Gastroesophageal sphincter (tissue), 4 donors: ENCODE measurements at regions not wholly inside any gene's neighbourhood (a gene's known extent, or its start where the extent isn't known, plus 50 kb on each side); places are given as distances from the start of the nearest gene placed in this dataset.

Experiments
- ATAC-seq: fragments of 150-250 bp; one replicate; pipeline ENCODE4 v1.9.1; 2016; ENCODE audit warnings: mild to moderate bottlenecking, moderate library complexity
- H3K27ac ChIP-seq, 4 donors: fragments of 200-600 bp; sonication (generic) in 3 of 4; 1 replicate in 3 of 4; 2 replicates in 1 of 4; pipeline ENCODE4 v1.5.1; 2016 to 2019
- H3K27me3 ChIP-seq: fragments of 200-600 bp; sonication (generic); one replicate; pipeline ENCODE4 v1.5.1; 2019
- H3K36me3 ChIP-seq, 2 donors: fragments of 200-600 bp; sonication (generic); one replicate each; pipeline ENCODE4 v1.5.1; 2019; ENCODE audit warnings: control low read depth in 1 of 2
- H3K4me1 ChIP-seq, 3 donors: fragments of 200-600 bp; sonication (generic); 1 replicate in 2 of 3; 2 replicates in 1 of 3; pipeline ENCODE4 v1.5.1; 2016 to 2019; ENCODE audit warnings: control low read depth in 2 of 3
- H3K4me3 ChIP-seq, 2 donors: fragments of 200-600 bp; sonication (generic); one replicate each; pipeline ENCODE4 v1.5.1; 2019; ENCODE audit warnings: mild to moderate bottlenecking in 1 of 2, moderate library complexity in 1 of 2
- H3K9me3 ChIP-seq, 3 donors: fragments of 200-600 bp; sonication (generic); one replicate each; pipeline ENCODE4 v1.5.1; 2017 to 2019; ENCODE audit warnings: control low read depth in 2 of 3
- EP300 ChIP-seq: sonication (generic); formaldehyde crosslinking; IDR thresholded peaks from one replicate; pipeline ENCODE4 v1.6.1; 2017; ENCODE audit warnings: antibody characterized with exemption, mild to moderate bottlenecking
- POLR2A ChIP-seq, 2 donors: fragments of 450-650 bp; IDR thresholded peaks; one replicate each; pipeline ENCODE4 v1.6.1; 2017; ENCODE audit warnings: antibody characterized with exemption in 2 of 2, mild to moderate bottlenecking in 2 of 2, moderate library complexity in 1 of 2
- POLR2AphosphoS5 ChIP-seq: sonication (generic); formaldehyde crosslinking; IDR thresholded peaks from one replicate; pipeline ENCODE4 v1.6.1; 2017; ENCODE audit warnings: antibody characterized with exemption
- WGBS, 2 donors: methylation state at CpG; one replicate each; pipeline ENCODE4 v1.1.5; 2018; ENCODE audit warnings: low coverage in 1 of 2; 5-methylcytosine and 5-hydroxymethylcytosine counted together
- TF ChIP-seq, protein P1 (sequence below), 4 experiments: fragments of 200-600 bp in 2 of 4; fragments of 450-650 bp in 2 of 4; sonication (generic) in 1 of 4; IDR thresholded peaks; one replicate each; pipeline ENCODE4 v1.5.1; 2017 to 2019; ENCODE audit warnings: antibody characterized with exemption in 4 of 4, mild to moderate bottlenecking in 2 of 4, moderate library complexity in 2 of 4

DNA sequence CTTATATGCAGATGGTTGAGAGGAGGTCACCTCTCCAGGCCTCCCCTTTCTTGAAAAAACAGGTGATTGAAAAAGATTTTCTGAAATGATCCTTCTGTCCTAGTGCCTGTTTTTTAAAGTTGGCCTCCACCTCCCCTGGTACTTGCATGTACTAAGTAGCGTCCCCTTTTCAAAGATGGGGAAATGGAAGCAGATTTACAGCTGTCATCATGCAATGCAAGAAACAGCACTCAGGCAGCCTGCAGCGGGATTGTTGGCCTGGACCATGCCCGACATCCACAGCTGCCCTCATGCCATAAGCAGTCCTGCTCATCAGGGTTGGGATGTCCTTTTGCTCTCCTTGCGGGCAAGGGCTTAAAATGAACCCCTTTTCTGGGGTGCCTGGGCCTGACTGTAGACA lies 127.2 kb upstream of the MGMT start:
- Histone ChIP-seq H3K9me3 (no peaks in the 10 kb centered on the region), H3K36me3 (no peaks in the 10 kb centered on the region), H3K27ac (no peak overlapping the region), H3K4me1 (peaks cover 0 to 3% (median 0%) of the 10 kb centered on the region in 3 donors), H3K27me3 (no peaks in the 10 kb centered on the region), H3K4me3 (no peak overlapping the region)
- WGBS, 2 donors = 94% methylated on average over 2 of the region's 4 CpGs; no CpG with 5 or more reads in 1 of the 2 donors
- TF ChIP-seq POLR2A (IDR thresholded peaks at IDR 0.05) = no peak
- no peak for TF ChIP-seq POLR2AphosphoS5
- no peak for TF ChIP-seq EP300
- TF ChIP-seq, protein P1, sequence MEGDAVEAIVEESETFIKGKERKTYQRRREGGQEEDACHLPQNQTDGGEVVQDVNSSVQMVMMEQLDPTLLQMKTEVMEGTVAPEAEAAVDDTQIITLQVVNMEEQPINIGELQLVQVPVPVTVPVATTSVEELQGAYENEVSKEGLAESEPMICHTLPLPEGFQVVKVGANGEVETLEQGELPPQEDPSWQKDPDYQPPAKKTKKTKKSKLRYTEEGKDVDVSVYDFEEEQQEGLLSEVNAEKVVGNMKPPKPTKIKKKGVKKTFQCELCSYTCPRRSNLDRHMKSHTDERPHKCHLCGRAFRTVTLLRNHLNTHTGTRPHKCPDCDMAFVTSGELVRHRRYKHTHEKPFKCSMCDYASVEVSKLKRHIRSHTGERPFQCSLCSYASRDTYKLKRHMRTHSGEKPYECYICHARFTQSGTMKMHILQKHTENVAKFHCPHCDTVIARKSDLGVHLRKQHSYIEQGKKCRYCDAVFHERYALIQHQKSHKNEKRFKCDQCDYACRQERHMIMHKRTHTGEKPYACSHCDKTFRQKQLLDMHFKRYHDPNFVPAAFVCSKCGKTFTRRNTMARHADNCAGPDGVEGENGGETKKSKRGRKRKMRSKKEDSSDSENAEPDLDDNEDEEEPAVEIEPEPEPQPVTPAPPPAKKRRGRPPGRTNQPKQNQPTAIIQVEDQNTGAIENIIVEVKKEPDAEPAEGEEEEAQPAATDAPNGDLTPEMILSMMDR (IDR thresholded peaks at IDR 0.05) = no peak
- no peak for ATAC-seq

DNA sequence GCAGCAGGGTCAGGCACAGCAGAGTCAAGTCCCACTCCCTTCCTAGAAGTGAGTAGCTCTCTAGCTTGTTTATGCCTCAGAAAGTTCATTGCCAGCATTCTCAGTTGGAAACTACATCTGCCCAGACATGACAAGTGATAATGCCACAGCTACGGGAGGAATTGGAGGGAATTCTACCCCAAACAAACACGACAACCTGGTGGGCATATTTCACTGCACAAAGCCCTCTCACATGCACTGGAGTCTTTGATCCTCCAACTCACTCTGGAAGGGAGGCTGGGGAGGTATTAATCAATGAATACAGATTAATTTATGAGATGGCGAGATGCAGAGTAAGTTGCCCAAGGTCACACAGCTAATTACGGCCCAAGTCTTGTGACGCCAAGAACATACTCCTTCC lies 126.0 kb upstream of the MGMT start:
- Histone ChIP-seq H3K4me1 (peaks cover 0 to 3% (median 0%) of the 10 kb centered on the region in 3 donors), H3K36me3 (no peaks in the 10 kb centered on the region), H3K27me3 (no peaks in the 10 kb centered on the region), H3K9me3 (no peaks in the 10 kb centered on the region), H3K4me3 (no peak overlapping the region), H3K27ac (no peak overlapping the region)
- TF ChIP-seq POLR2A (IDR thresholded peaks at IDR 0.05) (no peak), POLR2AphosphoS5 (no peak), EP300 (no peak)
- TF ChIP-seq, protein P1 (IDR thresholded peaks at IDR 0.05) = no peak
- ATAC-seq = no peak
- 70 to 83% methylated on average over 3 to 5 of the region's 5 CpGs for WGBS, 2 donors

DNA sequence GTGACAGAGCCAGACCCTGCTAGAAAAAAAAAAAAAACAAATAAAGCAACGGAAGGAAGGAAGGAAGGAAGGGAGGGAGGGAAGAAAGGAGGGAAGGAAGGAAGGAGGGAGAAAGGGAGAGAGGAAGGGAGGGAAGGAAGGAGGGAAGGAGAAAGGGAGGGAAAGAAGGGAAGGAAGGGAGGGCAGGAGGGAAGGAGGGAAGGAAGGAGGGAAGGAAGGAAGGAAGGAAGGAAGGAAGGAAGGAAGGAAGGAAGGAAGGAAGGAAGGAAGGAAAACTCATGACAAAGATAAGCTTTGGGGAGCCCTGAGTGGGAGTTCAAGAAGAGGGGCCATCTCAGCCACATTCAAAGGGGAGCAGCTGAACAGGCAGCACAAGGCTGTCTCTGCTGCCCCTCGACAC lies 124.7 kb upstream of the MGMT start:
- no peaks in the 10 kb centered on the region for H3K27me3 ChIP-seq
- TF ChIP-seq, protein P1 (IDR thresholded peaks at IDR 0.05) = no peak
- TF ChIP-seq POLR2AphosphoS5 (no peak), POLR2A (IDR thresholded peaks at IDR 0.05) (no peak), EP300 (no peak)
- H3K4me1 ChIP-seq = peaks cover 0 to 1% (median 0%) of the 10 kb centered on the region in 3 donors
- no peaks in the 10 kb centered on the region for H3K36me3 ChIP-seq
- ATAC-seq = no peak
- 72% methylated on average over 2 of the region's 2 CpGs; no CpG with 5 or more reads in 1 of the 2 donors for WGBS, 2 donors
- H3K4me3 ChIP-seq = no peak overlapping the region
- H3K27ac ChIP-seq = no peak overlapping the region
- H3K9me3 ChIP-seq = no peaks in the 10 kb centered on the region

GRCh38 chr10:129343141-129343540 lies 123.9 kb upstream of the MGMT start:
- no peaks in the 10 kb centered on the region for H3K4me1 ChIP-seq
- H3K27me3 ChIP-seq = no peaks in the 10 kb centered on the region
- H3K9me3 ChIP-seq = no peaks in the 10 kb centered on the region
- no peak overlapping the region for H3K27ac ChIP-seq
- WGBS, 2 donors = 90 to 92% methylated on average over 4 to 5 of the region's 9 CpGs
- no peaks in the 10 kb centered on the region for H3K36me3 ChIP-seq
- H3K4me3 ChIP-seq = no peak overlapping the region
- no peak for ATAC-seq
- TF ChIP-seq EP300 (no peak), POLR2A (IDR thresholded peaks at IDR 0.05) (no peak), POLR2AphosphoS5 (no peak)
- TF ChIP-seq, protein P1 (IDR thresholded peaks at IDR 0.05) = no peak

DNA sequence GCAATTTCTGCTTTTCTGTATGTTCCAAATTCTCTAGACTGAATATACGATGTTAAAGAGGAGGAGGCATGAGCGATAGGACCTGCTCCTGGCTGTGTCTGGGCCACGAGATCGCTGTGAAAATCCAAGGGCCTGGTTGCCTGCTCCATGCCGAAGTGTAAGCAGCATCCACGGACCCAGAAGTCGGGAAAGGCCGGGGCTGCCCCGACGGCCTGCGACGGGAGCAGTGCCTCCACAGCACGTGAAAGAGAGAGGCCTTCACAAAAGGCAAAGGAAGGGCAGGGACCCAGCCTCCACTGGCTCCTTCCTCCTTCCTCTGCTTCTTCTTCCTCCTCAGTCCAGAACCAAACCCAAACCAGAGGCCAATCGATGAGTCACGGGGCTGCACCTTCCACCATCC lies 122.9 kb upstream of the MGMT start:
- no peak for ATAC-seq
- TF ChIP-seq, protein P1 (IDR thresholded peaks at IDR 0.05) = no peak
- no peak for TF ChIP-seq POLR2AphosphoS5
- no peak for TF ChIP-seq POLR2A (IDR thresholded peaks at IDR 0.05)
- no peak for TF ChIP-seq EP300

More for the DNA sequence above, 122.9 kb upstream of the MGMT start:
- Histone ChIP-seq H3K9me3 (no peaks in the 10 kb centered on the region), H3K27ac (no peak overlapping the region), H3K4me3 (no peak overlapping the region), H3K4me1 (no peaks in the 10 kb centered on the region), H3K36me3 (no peaks in the 10 kb centered on the region), H3K27me3 (peaks cover 3% of the 10 kb centered on the region)
- 90 to 95% methylated on average over 2 to 14 of the region's 15 CpGs for WGBS, 2 donors
